ENCODE measurements at regions not wholly inside any gene's neighbourhood (a gene's known extent, or its start where the extent isn't known, plus 50 kb on each side); places are given as distances from the start of the nearest gene placed in this dataset.

GRCh38 chr7:42561797-42562196 is 324.8 kb upstream of the GLI3 start:
- TF ChIP-seq CTCF (IDR thresholded peaks at IDR 0.05; ENCODE audit: insufficient read depth, low read length, poor library complexity, severe bottlenecking) (no peak), EZH2phosphoT487 (conservative IDR thresholded peaks at IDR 0.05; ENCODE audit: low read length) (no peak)

Measured in SU-DHL-6 (cell line).